Fibroblast of lung (primary cell): ENCODE measurements at regions not wholly inside any gene's neighbourhood (a gene's known extent, or its start where the extent isn't known, plus 50 kb on each side); places are given as distances from the start of the nearest gene placed in this dataset.

ENCODE experiments used
- CTCF ChIP-seq, 2 donors: IDR thresholded peaks in 1 of 2; conservative IDR thresholded peaks in 1 of 2; 1 replicate in 1 of 2; 2 replicates in 1 of 2; pipeline ENCODE4 v1.5.1; 2011 to 2012; ENCODE audit warnings: low read length in 2 of 2, control low read depth in 1 of 2, inconsistent platforms in 1 of 2, low read depth in 1 of 2, mild to moderate bottlenecking in 1 of 2
- EZH2 ChIP-seq: IDR thresholded peaks from 2 replicates; pipeline ENCODE4 v1.5.1; 2012; ENCODE audit warnings: low read length, control low read depth, mild to moderate bottlenecking; ENCODE audit errors: missing control alignments

GRCh38 chr3:137202941-137203340 lies 245.2 kb downstream of the IL20RB start:
- TF ChIP-seq CTCF (conservative IDR thresholded peaks at IDR 0.05 in 1 of 2, IDR thresholded peaks at IDR 0.05 in 1 of 2; ENCODE audit: low read depth in 1 of 2, low read length in 2 of 2) (no peak), EZH2 (no peak)
